Activated CD4-positive, CD25-positive, alpha-beta regulatory T cell treated with anti-CD3 and anti-CD28 coated beads, Interleukin-2, amount 50 U/mL, for 24 hours (primary cell): ENCODE measurements at regions not wholly inside any gene's neighbourhood (a gene's known extent, or its start where the extent isn't known, plus 50 kb on each side); places are given as distances from the start of the nearest gene placed in this dataset.
"Not testable (repeated sequence)": the region's sequence is repeated elsewhere in the genome, so short reads cannot be mapped to it uniquely, and the experiment has no call there.

ENCODE experiments used
- ATAC-seq, 2 donors: fragments of 150-1000 bp; cut with Tn5 transposase; one replicate each; pipeline ENCODE4 v1.10.0; 2021; ENCODE audit warnings: mild to moderate bottlenecking in 1 of 2, moderate library complexity in 1 of 2

- peak in 1 of 2 donors; percentile 43 for ATAC-seq
Measured at GRCh38 chr12:96085475-96085874, 50.1 kb upstream of the LTA4H start.

GRCh38 chr12:96086190-96086589 lies 50.8 kb upstream of the LTA4H start:
- ATAC-seq = not testable (repeated sequence)

- ATAC-seq = no peak
Measured at GRCh38 chr12:96091833-96092232, 56.4 kb upstream of the LTA4H start.

GRCh38 chr12:96093543-96094196 lies 58.3 kb upstream of the LTA4H start:
- ATAC-seq = no peak

GRCh38 chr12:96094201-96094600 lies 58.8 kb upstream of the LTA4H start:
- no peak for ATAC-seq

GRCh38 chr12:96098631-96099030 lies 63.2 kb upstream of the LTA4H start:
- no peak for ATAC-seq

GRCh38 chr12:96099421-96099820 lies 64.0 kb upstream of the LTA4H start:
- no peak for ATAC-seq

- ATAC-seq = no peak
Measured at GRCh38 chr12:96099986-96100385, 64.6 kb upstream of the LTA4H start.

- no peak for ATAC-seq
Measured at GRCh38 chr12:96101806-96102205, 66.4 kb upstream of the LTA4H start.

- ATAC-seq = no peak
Measured at GRCh38 chr12:96103067-96103644, 67.8 kb upstream of the LTA4H start.

GRCh38 chr12:96104566-96104965 lies 69.2 kb upstream of the LTA4H start:
- no peak for ATAC-seq

GRCh38 chr12:96106137-96106536 lies 70.8 kb upstream of the LTA4H start:
- no peak for ATAC-seq

GRCh38 chr12:96107236-96107635 lies 71.8 kb upstream of the LTA4H start:
- no peak for ATAC-seq

- peak; percentile 64 to 68 for ATAC-seq
Measured at GRCh38 chr12:96108321-96108720, 72.9 kb upstream of the LTA4H start.

GRCh38 chr12:96108941-96109340 lies 73.6 kb upstream of the LTA4H start:
- ATAC-seq = not testable (repeated sequence)

GRCh38 chr12:96112733-96113132 lies 77.3 kb upstream of the LTA4H start:
- no peak for ATAC-seq

- ATAC-seq = no peak
Measured at GRCh38 chr12:96117460-96117859, 76.7 kb upstream of the ELK3 start.

- ATAC-seq = peak; percentile 70 to 75
Measured at GRCh38 chr12:96120359-96121100, 73.6 kb upstream of the ELK3 start.

GRCh38 chr12:96121271-96121711 lies 72.9 kb upstream of the ELK3 start:
- ATAC-seq = peak; percentile 40 to 44

GRCh38 chr12:96128292-96128691 lies 65.9 kb upstream of the ELK3 start:
- ATAC-seq = not testable (repeated sequence)

- ATAC-seq = no peak
Measured at GRCh38 chr12:96130396-96131059, 63.6 kb upstream of the ELK3 start.

- no peak for ATAC-seq
Measured at GRCh38 chr12:96131230-96131788, 62.9 kb upstream of the ELK3 start.

- no peak for ATAC-seq
Measured at GRCh38 chr12:96132819-96133218, 61.4 kb upstream of the ELK3 start.
